ENCODE measurements at regions not wholly inside any gene's neighbourhood (a gene's known extent, or its start where the extent isn't known, plus 50 kb on each side); places are given as distances from the start of the nearest gene placed in this dataset.

DNA sequence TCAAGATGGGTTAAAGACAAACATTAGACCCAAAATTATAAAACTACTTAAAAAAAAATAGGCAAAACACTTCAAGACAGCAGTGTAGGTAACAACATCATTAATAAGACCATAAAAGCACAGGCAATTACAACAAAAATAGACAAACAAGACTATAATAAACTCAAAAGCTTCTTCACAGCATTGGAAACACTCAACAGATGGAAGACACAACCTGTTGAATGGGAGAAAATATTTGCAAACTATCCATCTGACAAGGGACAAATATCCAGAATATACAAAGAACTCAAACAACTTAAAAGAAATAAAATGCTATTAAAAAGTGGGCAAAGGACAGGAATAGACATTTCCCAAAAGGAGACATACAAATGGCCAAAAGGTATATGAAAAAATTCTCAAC is 170.7 kb downstream of the HHIP start:
- Histone ChIP-seq H3K36me3 (ENCODE audit: control insufficient read depth in 2 of 4, insufficient read depth in 4 of 4, low read length in 3 of 4) (no peaks in the 10 kb centered on the region), H2BK120ac (replicated peaks; ENCODE audit: low read depth, low read length) (no peak overlapping the region), H4K5ac (ENCODE audit: insufficient read length, low read depth, low read length) (no peak overlapping the region), H3K23ac (ENCODE audit: insufficient read length) (no peak overlapping the region), H2AFZ (ENCODE audit: low read length) (no peak overlapping the region), H2BK15ac (ENCODE audit: low read length) (no peak overlapping the region), H3K79me1 (ENCODE audit: low read depth, low read length) (no peaks in the 10 kb centered on the region), H3K79me2 (ENCODE audit: control insufficient read depth in 1 of 2, insufficient read depth in 2 of 2, low read length in 2 of 2) (no peaks in the 10 kb centered on the region), H3K23me2 (ENCODE audit: low read depth, low read length) (no peaks in the 10 kb centered on the region), H3K4me3 (ENCODE audit: extremely low read depth in 1 of 4, insufficient read depth in 2 of 4, low read depth in 3 of 4, low read length in 4 of 4) (no peak overlapping the region), H3K4me2 (ENCODE audit: insufficient read depth in 1 of 2, low read depth in 2 of 2, low read length in 2 of 2) (no peak overlapping the region), H2BK5ac (ENCODE audit: low read depth, low read length) (no peak overlapping the region), H2BK12ac (ENCODE audit: low read depth, low read length) (no peak overlapping the region), H3K9ac (replicated peaks in 1 of 4; ENCODE audit: extremely low read depth in 1 of 4, low read depth in 3 of 4, low read length in 3 of 4) (no peak overlapping the region), H2BK20ac (ENCODE audit: low read length) (no peak overlapping the region), H3K4ac (replicated peaks; ENCODE audit: insufficient read length, low read depth, low read length) (no peak overlapping the region), H4K91ac (replicated peaks; ENCODE audit: insufficient read length, low read length) (no peak overlapping the region), H4K8ac (ENCODE audit: extremely low read depth, insufficient read depth, low read length) (no peak overlapping the region), H3K27me3 (replicated peaks in 1 of 4; ENCODE audit: control insufficient read depth in 3 of 4, extremely low read depth in 1 of 4, insufficient read depth in 3 of 4, low read length in 3 of 4) (no peaks in the 10 kb centered on the region), H4K20me1 (replicated peaks in 1 of 2; ENCODE audit: control insufficient read depth in 1 of 2, insufficient read depth in 2 of 2, low read length in 2 of 2) (no peaks in the 10 kb centered on the region), H2AK5ac (ENCODE audit: low read depth, low read length) (no peak overlapping the region), H3K4me1 (replicated peaks in 1 of 4; ENCODE audit: control insufficient read depth in 3 of 4, insufficient read depth in 4 of 4, low read length in 3 of 4) (no peaks in the 10 kb centered on the region), H3K56ac (replicated peaks; ENCODE audit: insufficient read length, low read depth, low read length) (no peak overlapping the region), H3K9me3 (ENCODE audit: insufficient read depth in 2 of 2, low read depth in 1 of 2, low read length in 1 of 2) (0 out of 4 replicates have a peak, but pooled peaks cover 0 to 3% of the 10 kb centered on the region in 2 experiments), H3K27ac (ENCODE audit: low read depth, low read length) (no peak overlapping the region), H3K14ac (ENCODE audit: insufficient read length) (no peak overlapping the region), H3K18ac (ENCODE audit: extremely low read depth, low read length) (no peak overlapping the region)
- ChIA-PET CTCF (ENCODE audit: partially characterized antibody) (no interaction called here), POLR2A (ENCODE audit: partially characterized antibody) (no interaction called here)
- FAIRE-seq: no peak
- DNase-seq (ENCODE audit: low read depth in 1 of 2, low spot score in 2 of 2): no peak
- TF ChIP-seq GTF2F1 (IDR thresholded peaks at IDR 0.05; ENCODE audit: borderline replicate concordance, low read depth, low read length): no peak
- TF ChIP-seq YY1 (IDR thresholded peaks at IDR 0.05; ENCODE audit: low read depth, low read length): no peak
- no peak for TF ChIP-seq SP2 (IDR thresholded peaks at IDR 0.05; ENCODE audit: low read length)
- no peak for TF ChIP-seq SP1 (IDR thresholded peaks at IDR 0.05; ENCODE audit: low read depth, low read length)
- no peak for TF ChIP-seq CBX5 (IDR thresholded peaks at IDR 0.05; ENCODE audit: low read depth, low read length)
- TF ChIP-seq BCL11A (IDR thresholded peaks at IDR 0.05; ENCODE audit: low read depth in 2 of 2, low read length in 2 of 2): no peak
- TF ChIP-seq RNF2 (IDR thresholded peaks at IDR 0.05; ENCODE audit: borderline replicate concordance, low read depth, low read length, missing control alignments, poor library complexity, severe bottlenecking): no peak
- no peak for TF ChIP-seq TBP (IDR thresholded peaks at IDR 0.05; ENCODE audit: low read depth, low read length)
- no peak for TF ChIP-seq EP300 (IDR thresholded peaks at IDR 0.05; ENCODE audit: borderline replicate concordance in 1 of 2, low read depth in 2 of 2, low read length in 2 of 2)
